MV-4-11 (cell line): ENCODE measurements at regions not wholly inside any gene's neighbourhood (a gene's known extent, or its start where the extent isn't known, plus 50 kb on each side); places are given as distances from the start of the nearest gene placed in this dataset.
"Not testable (repeated sequence)": the region's sequence is repeated elsewhere in the genome, so short reads cannot be mapped to it uniquely, and the experiment has no call there.

ENCODE experiments used
- DNase-seq: peaks from one replicate; lab custom pipeline; 2025; lab: John Stamatoyannopoulos, UW

GRCh38 chr10:32217216-32217615 is 129.7 kb downstream of the EPC1 start:
- no peak for DNase-seq

- not testable (repeated sequence) for DNase-seq
These were observed 133.1 kb downstream of the EPC1 start for GRCh38 chr10:32213838-32214237.

- DNase-seq = no peak
These were observed 136.0 kb downstream of the EPC1 start for GRCh38 chr10:32211046-32211363.

GRCh38 chr10:32210306-32211045 is 136.5 kb downstream of the EPC1 start:
- DNase-seq = peak; percentile 50

- DNase-seq = not testable (repeated sequence)
These were observed 139.0 kb downstream of the EPC1 start for GRCh38 chr10:32208005-32208404.

GRCh38 chr10:32207544-32207943 is 139.4 kb downstream of the EPC1 start:
- DNase-seq = peak; percentile 24

GRCh38 chr10:32205670-32206069 is 141.3 kb downstream of the EPC1 start:
- no peak for DNase-seq

GRCh38 chr10:32204606-32205005 is 142.4 kb downstream of the EPC1 start:
- DNase-seq = no peak

- DNase-seq = peak; percentile 93
These were observed 143.6 kb upstream of the KIF5B start for GRCh38 chr10:32199714-32200394.

GRCh38 chr10:32197423-32197822 is 141.2 kb upstream of the KIF5B start:
- no peak for DNase-seq

GRCh38 chr10:32190890-32191491 is 134.8 kb upstream of the KIF5B start:
- DNase-seq = peak; percentile 65

GRCh38 chr10:32189400-32190084 is 133.3 kb upstream of the KIF5B start:
- DNase-seq = peak; percentile 88

- not testable (repeated sequence) for DNase-seq
These were observed 132.4 kb upstream of the KIF5B start for GRCh38 chr10:32188601-32189000.

GRCh38 chr10:32187686-32188085 is 131.5 kb upstream of the KIF5B start:
- DNase-seq = no peak

GRCh38 chr10:32183652-32184051 is 127.4 kb upstream of the KIF5B start:
- not testable (repeated sequence) for DNase-seq

GRCh38 chr10:32182476-32182875 is 126.3 kb upstream of the KIF5B start:
- no peak for DNase-seq

GRCh38 chr10:32180390-32181280 is 124.4 kb upstream of the KIF5B start:
- DNase-seq = no peak

GRCh38 chr10:32179836-32180235 is 123.6 kb upstream of the KIF5B start:
- no peak for DNase-seq

- DNase-seq = not testable (repeated sequence)
These were observed 121.4 kb upstream of the KIF5B start for GRCh38 chr10:32177594-32177993.

- no peak for DNase-seq
These were observed 119.4 kb upstream of the KIF5B start for GRCh38 chr10:32175629-32176028.

- DNase-seq = no peak
These were observed 118.2 kb upstream of the KIF5B start for GRCh38 chr10:32174349-32174893.
